HCT116 (cell line): ENCODE measurements at regions not wholly inside any gene's neighbourhood (a gene's known extent, or its start where the extent isn't known, plus 50 kb on each side); places are given as distances from the start of the nearest gene placed in this dataset.

Experiments used
- ATAC-seq: fragments of 200-7000 bp; cut with Tn5 transposase; 2 replicates; pipeline ENCODE4 v1.9.1; 2020; ENCODE audit warnings: mild to moderate bottlenecking, moderate library complexity
- BruUV-seq: library from RNA; stranded (reverse); fragments of 400-500 nt; replicated peaks from 2 replicates; lab custom pipeline; 2021; lab: Mats Ljungman, UMichigan
- CTCF ChIA-PET: fragments of 300-600 bp; sonication (Branson Sonifier 250); formaldehyde crosslinking; loops from one replicate; lab custom pipeline; 2021; ENCODE audit warnings: antibody characterized with exemption; lab: Charles Lee
- POLR2A ChIA-PET: fragments of 300-600, 350-600 bp; sonication (Branson Sonifier 250); formaldehyde crosslinking; loops from one replicate; lab custom pipeline; 2021; ENCODE audit warnings: antibody characterized with exemption; lab: Charles Lee
- RAD21 ChIA-PET, 2 experiments: fragments of 300-600 bp; sonication (Branson Sonifier 250); formaldehyde crosslinking; loops; one replicate each; lab custom pipeline; 2023; ENCODE audit warnings: low total read pairs in 2 of 2; ENCODE audit not compliant: uncharacterized antibody in 2 of 2, unreplicated experiment in 2 of 2, low non-redundant PET in 1 of 2; lab: Charles Lee
- DNase-seq: peaks from one replicate; pipeline ENCODE4 v3.0.0-alpha.2; 2010; ENCODE audit warnings: low read depth, low spot score
- H2AFZ ChIP-seq: fragments of 200-600 bp; shearing (Covaris generic), sonication (generic); 2 replicates; pipeline ENCODE4 v1.6.1; 2017; ENCODE audit warnings: low read depth, mixed run types, mixed read lengths, antibody characterized with exemption, low read length; ENCODE audit not compliant: poor library complexity, severe bottlenecking
- H3K27ac ChIP-seq: 2 replicates; pipeline ENCODE4 v1.5.1; 2012; ENCODE audit warnings: low read depth, low read length
- H3K27me3 ChIP-seq: fragments of 200-600 bp; sonication (generic); 2 replicates; pipeline ENCODE4 v1.6.1; 2016; ENCODE audit warnings: mixed run types, low read length, mixed read lengths; ENCODE audit not compliant: insufficient read depth
- H3K36me3 ChIP-seq, 2 experiments: fragments of 200-500 bp in 1 of 2; fragments of 200-600 bp in 1 of 2; sonication (Bioruptor generic) in 1 of 2; sonication (generic) in 1 of 2; 2 replicates each; pipeline versions ENCODE4 v1.5.1 to v1.6.1; 2014 to 2016; ENCODE audit warnings: low read length in 2 of 2, inconsistent platforms in 1 of 2, mixed read lengths in 1 of 2, mixed run types in 1 of 2; ENCODE audit not compliant: insufficient read depth in 2 of 2, control insufficient read depth in 1 of 2
- H3K4me1 ChIP-seq, 2 experiments: fragments of 200-600 bp in 1 of 2; sonication (generic) in 1 of 2; 2 replicates each; pipeline versions ENCODE4 v1.5.1 to v1.6.1; 2012 to 2017; ENCODE audit warnings: low read length in 2 of 2, inconsistent platforms in 1 of 2, mild to moderate bottlenecking in 1 of 2, mixed read lengths in 1 of 2, mixed run types in 1 of 2, moderate library complexity in 1 of 2; ENCODE audit not compliant: insufficient read depth in 2 of 2, control insufficient read depth in 1 of 2
- H3K4me2 ChIP-seq: fragments of 200-600 bp; sonication (generic); 2 replicates; pipeline ENCODE4 v1.6.1; 2017; ENCODE audit warnings: mixed run types, low read length, mixed read lengths
- H3K4me3 ChIP-seq, 2 experiments: fragments of 200-600 bp in 1 of 2; sonication (generic) in 1 of 2; replicated peaks in 1 of 2; 2 replicates each; pipeline ENCODE4 v1.5.1; 2011 to 2016; ENCODE audit warnings: low read length in 2 of 2, control low read depth in 1 of 2, low read depth in 1 of 2, mild to moderate bottlenecking in 1 of 2, mixed read lengths in 1 of 2, mixed run types in 1 of 2
- H3K79me2 ChIP-seq: fragments of 200-600 bp; sonication (generic); 2 replicates; pipeline ENCODE4 v1.6.1; 2017; ENCODE audit warnings: mild to moderate bottlenecking, mixed run types, low read length, moderate library complexity, mixed read lengths; ENCODE audit not compliant: insufficient read depth
- H3K9ac ChIP-seq: fragments of 200-600 bp; sonication (generic); 2 replicates; pipeline ENCODE4 v1.6.1; 2016; ENCODE audit warnings: low read length, mixed read lengths
- H3K9me2 ChIP-seq: fragments of 200-600 bp; sonication (generic), shearing (Covaris generic); 2 replicates; pipeline ENCODE4 v1.6.1; 2017; ENCODE audit warnings: mixed run types, mild to moderate bottlenecking, moderate library complexity; ENCODE audit not compliant: insufficient read depth
- H3K9me3 ChIP-seq, 2 experiments: fragments of 200-500 bp in 1 of 2; fragments of 200-600 bp in 1 of 2; sonication (Bioruptor generic) in 1 of 2; sonication (generic) in 1 of 2; 2 replicates each; pipeline ENCODE4 v1.6.1; 2014 to 2017; ENCODE audit warnings: low read length in 2 of 2, mixed read lengths in 2 of 2, inconsistent platforms in 1 of 2, low read depth in 1 of 2, mild to moderate bottlenecking in 1 of 2, mixed run types in 1 of 2, moderate library complexity in 1 of 2; ENCODE audit not compliant: control insufficient read depth in 1 of 2, insufficient read depth in 1 of 2
- H4K20me1 ChIP-seq: fragments of 200-600 bp; sonication (generic), shearing (Covaris generic); 2 replicates; pipeline ENCODE4 v1.6.1; 2017; ENCODE audit warnings: mixed run types, mild to moderate bottlenecking, moderate library complexity; ENCODE audit not compliant: insufficient read depth
- CBX3 ChIP-seq: IDR thresholded peaks from 2 replicates; pipeline ENCODE4 v1.6.1; 2012; ENCODE audit warnings: low read depth
- EGR1 ChIP-seq: IDR thresholded peaks from 2 replicates; pipeline ENCODE4 v1.6.1; 2012; ENCODE audit warnings: low read depth
- EZH2 ChIP-seq: fragments of 200-600 bp; sonication (generic); IDR thresholded peaks from 2 replicates; pipeline ENCODE4 v1.6.1; 2017; ENCODE audit warnings: antibody characterized with exemption, mixed run types
- POLR2A ChIP-seq: IDR thresholded peaks from 2 replicates; pipeline ENCODE4 v1.7.0; 2011; ENCODE audit warnings: borderline replicate concordance; ENCODE audit not compliant: insufficient read depth, insufficient read length; ENCODE audit errors: extremely low read depth
- POLR2AphosphoS5 ChIP-seq: IDR thresholded peaks from 2 replicates; pipeline ENCODE4 v1.6.1; 2011; ENCODE audit warnings: mild to moderate bottlenecking, low read depth, low read length, moderate library complexity
- RAD21 ChIP-seq: IDR thresholded peaks from 2 replicates; pipeline ENCODE4 v1.6.1; 2012; ENCODE audit warnings: low read depth, mild to moderate bottlenecking
- SIN3A ChIP-seq: IDR thresholded peaks from 2 replicates; pipeline ENCODE4 v1.6.1; 2012; ENCODE audit warnings: low read depth
- SP1 ChIP-seq: IDR thresholded peaks from 2 replicates; pipeline ENCODE4 v1.6.1; 2012; ENCODE audit warnings: low read depth
- SRF ChIP-seq: IDR thresholded peaks from 2 replicates; pipeline ENCODE4 v1.6.1; 2012; ENCODE audit warnings: low read depth
- TCF7L2 ChIP-seq: IDR thresholded peaks from 2 replicates; pipeline ENCODE4 v1.7.0; 2011; ENCODE audit warnings: borderline replicate concordance, inconsistent platforms; ENCODE audit not compliant: insufficient read depth, insufficient read length; ENCODE audit errors: extremely low read depth
- YY1 ChIP-seq: IDR thresholded peaks from 2 replicates; pipeline ENCODE4 v1.6.1; 2011; ENCODE audit warnings: low read length, low read depth, moderate library complexity, mild to moderate bottlenecking; ENCODE audit not compliant: insufficient replicate concordance; ENCODE audit errors: extremely low read depth
- ZFX ChIP-seq: fragments of 450-650 bp; IDR thresholded peaks from 2 replicates; pipeline ENCODE4 v1.6.1; 2017
- ZNF274 ChIP-seq: fragments of 200-500 bp; sonication (Bioruptor generic); IDR thresholded peaks from 2 replicates; pipeline ENCODE4 v1.6.1; 2014; ENCODE audit warnings: mild to moderate bottlenecking, low read depth, low read length, inconsistent platforms
- intact Hi-C: fragments of 100-400 bp; cut with micrococcal nuclease; formaldehyde crosslinking; loops from 2 replicates; pipeline ENCODE4 v1.10.0; 2022
- TF ChIP-seq, protein P1 (sequence below): IDR thresholded peaks from 2 replicates; pipeline ENCODE4 v1.6.1; 2011; ENCODE audit warnings: mild to moderate bottlenecking, low read length, moderate library complexity; ENCODE audit not compliant: insufficient replicate concordance; ENCODE audit errors: extremely low read depth
- TF ChIP-seq, protein P2 (sequence below): IDR thresholded peaks from 2 replicates; pipeline ENCODE4 v1.6.1; 2012
- TF ChIP-seq, protein P3 (sequence below): IDR thresholded peaks from 2 replicates; pipeline ENCODE4 v1.6.1; 2012; ENCODE audit warnings: low read depth

DNA sequence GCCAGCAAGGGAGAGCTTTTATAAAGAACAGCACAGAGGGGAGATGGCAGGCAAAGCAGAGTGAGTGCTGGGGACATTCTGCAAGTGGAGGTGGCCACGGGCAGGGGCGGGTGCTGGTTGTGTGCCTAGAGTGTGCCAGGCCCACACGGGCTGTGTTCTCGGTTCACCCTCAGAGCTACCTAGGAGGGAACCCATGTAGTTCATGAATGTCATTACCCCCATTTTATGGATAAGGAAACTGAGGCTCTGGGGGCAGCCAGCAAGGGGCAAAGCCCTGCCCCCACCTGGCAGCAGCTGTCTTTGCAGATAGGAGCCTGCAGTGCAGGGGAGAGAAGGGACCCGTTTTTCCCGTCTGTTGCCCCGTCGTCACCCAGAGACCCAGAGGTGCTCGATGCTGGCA is 85.2 kb upstream of the NCOR2 start:
- no TSS peak for BruUV-seq
- H3K36me3 ChIP-seq = no peaks in the 10 kb centered on the region
- no peaks in the 10 kb centered on the region for H4K20me1 ChIP-seq
- H3K27ac ChIP-seq = no peak overlapping the region
- H2AFZ ChIP-seq = no peak overlapping the region
- POLR2A ChIA-PET = no interaction called here
- no peaks in the 10 kb centered on the region for H3K27me3 ChIP-seq
- no peaks in the 10 kb centered on the region for H3K9me2 ChIP-seq
- H3K79me2 ChIP-seq = no peaks in the 10 kb centered on the region
- TF ChIP-seq EGR1 = no peak
- TF ChIP-seq, protein P1, sequence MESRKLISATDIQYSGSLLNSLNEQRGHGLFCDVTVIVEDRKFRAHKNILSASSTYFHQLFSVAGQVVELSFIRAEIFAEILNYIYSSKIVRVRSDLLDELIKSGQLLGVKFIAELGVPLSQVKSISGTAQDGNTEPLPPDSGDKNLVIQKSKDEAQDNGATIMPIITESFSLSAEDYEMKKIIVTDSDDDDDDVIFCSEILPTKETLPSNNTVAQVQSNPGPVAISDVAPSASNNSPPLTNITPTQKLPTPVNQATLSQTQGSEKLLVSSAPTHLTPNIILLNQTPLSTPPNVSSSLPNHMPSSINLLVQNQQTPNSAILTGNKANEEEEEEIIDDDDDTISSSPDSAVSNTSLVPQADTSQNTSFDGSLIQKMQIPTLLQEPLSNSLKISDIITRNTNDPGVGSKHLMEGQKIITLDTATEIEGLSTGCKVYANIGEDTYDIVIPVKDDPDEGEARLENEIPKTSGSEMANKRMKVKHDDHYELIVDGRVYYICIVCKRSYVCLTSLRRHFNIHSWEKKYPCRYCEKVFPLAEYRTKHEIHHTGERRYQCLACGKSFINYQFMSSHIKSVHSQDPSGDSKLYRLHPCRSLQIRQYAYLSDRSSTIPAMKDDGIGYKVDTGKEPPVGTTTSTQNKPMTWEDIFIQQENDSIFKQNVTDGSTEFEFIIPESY = no peak
- no peak for TF ChIP-seq TCF7L2
- TF ChIP-seq EZH2 = no peak
- TF ChIP-seq YY1 = no peak
- no peak for TF ChIP-seq CBX3
- TF ChIP-seq POLR2AphosphoS5 = no peak
- no peak for TF ChIP-seq ZNF274
- TF ChIP-seq RAD21 = no peak
- TF ChIP-seq POLR2A = no peak
- TF ChIP-seq, protein P2, sequence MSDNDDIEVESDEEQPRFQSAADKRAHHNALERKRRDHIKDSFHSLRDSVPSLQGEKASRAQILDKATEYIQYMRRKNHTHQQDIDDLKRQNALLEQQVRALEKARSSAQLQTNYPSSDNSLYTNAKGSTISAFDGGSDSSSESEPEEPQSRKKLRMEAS = no peak
- TF ChIP-seq, protein P3, sequence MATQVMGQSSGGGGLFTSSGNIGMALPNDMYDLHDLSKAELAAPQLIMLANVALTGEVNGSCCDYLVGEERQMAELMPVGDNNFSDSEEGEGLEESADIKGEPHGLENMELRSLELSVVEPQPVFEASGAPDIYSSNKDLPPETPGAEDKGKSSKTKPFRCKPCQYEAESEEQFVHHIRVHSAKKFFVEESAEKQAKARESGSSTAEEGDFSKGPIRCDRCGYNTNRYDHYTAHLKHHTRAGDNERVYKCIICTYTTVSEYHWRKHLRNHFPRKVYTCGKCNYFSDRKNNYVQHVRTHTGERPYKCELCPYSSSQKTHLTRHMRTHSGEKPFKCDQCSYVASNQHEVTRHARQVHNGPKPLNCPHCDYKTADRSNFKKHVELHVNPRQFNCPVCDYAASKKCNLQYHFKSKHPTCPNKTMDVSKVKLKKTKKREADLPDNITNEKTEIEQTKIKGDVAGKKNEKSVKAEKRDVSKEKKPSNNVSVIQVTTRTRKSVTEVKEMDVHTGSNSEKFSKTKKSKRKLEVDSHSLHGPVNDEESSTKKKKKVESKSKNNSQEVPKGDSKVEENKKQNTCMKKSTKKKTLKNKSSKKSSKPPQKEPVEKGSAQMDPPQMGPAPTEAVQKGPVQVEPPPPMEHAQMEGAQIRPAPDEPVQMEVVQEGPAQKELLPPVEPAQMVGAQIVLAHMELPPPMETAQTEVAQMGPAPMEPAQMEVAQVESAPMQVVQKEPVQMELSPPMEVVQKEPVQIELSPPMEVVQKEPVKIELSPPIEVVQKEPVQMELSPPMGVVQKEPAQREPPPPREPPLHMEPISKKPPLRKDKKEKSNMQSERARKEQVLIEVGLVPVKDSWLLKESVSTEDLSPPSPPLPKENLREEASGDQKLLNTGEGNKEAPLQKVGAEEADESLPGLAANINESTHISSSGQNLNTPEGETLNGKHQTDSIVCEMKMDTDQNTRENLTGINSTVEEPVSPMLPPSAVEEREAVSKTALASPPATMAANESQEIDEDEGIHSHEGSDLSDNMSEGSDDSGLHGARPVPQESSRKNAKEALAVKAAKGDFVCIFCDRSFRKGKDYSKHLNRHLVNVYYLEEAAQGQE = no peak
- no peak for TF ChIP-seq SRF
- no peak for TF ChIP-seq SIN3A
- no peak for TF ChIP-seq ZFX
- TF ChIP-seq SP1 = no peak
- TF ChIP-seq, all 23 proteins: peak for 0
- ATAC-seq (no peak), DNase-seq (no peak)
- intact Hi-C loops = no loop called here
- Histone ChIP-seq H3K9ac (no peak overlapping the region), H3K4me2 (no peak overlapping the region), H3K4me3 (no peak overlapping the region), H3K9me3 (peaks cover 4 to 13% of the 10 kb centered on the region in 2 experiments; a peak in 2 of 4 replicates), H3K4me1 (no peaks in the 10 kb centered on the region; a peak in 1 of 4 replicates)
- RAD21 ChIA-PET = no interaction called here
- CTCF ChIA-PET = no interaction called here
